ENCODE measurements at regions not wholly inside any gene's neighbourhood (a gene's known extent, or its start where the extent isn't known, plus 50 kb on each side); places are given as distances from the start of the nearest gene placed in this dataset.

DNA sequence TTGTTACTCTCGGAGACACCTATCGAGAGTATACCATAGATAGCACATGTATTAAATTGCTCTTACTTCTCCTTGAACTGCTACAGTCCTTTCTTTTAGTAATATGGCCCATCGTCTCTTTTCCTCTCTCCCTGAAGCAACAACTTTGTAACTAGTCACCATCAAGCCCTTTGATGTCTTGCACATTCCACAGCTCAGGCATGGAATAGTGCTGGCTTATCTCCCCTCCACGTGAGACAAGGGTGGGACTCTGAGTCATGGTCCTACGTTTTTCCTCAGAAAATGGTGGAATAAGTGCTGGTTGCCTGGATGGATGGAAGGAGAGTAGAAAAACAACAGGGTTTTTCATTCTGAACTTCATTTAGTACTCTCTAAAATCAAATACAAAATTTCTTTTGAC is 163.3 kb upstream of the MBNL1 start:
- Histone ChIP-seq H3K4me3 (ENCODE audit: insufficient read length, low read depth) (no peak overlapping the region), H3K4me1 (ENCODE audit: insufficient read depth, insufficient read length) (no peaks in the 10 kb centered on the region), H3K9me3 (ENCODE audit: insufficient read depth, low read length) (no peaks in the 10 kb centered on the region), H3K9ac (ENCODE audit: insufficient read length, low read depth) (no peak overlapping the region), H3K36me3 (ENCODE audit: insufficient read depth, insufficient read length, low read length) (no peaks in the 10 kb centered on the region), H3K27me3 (ENCODE audit: insufficient read depth, insufficient read length) (no peaks in the 10 kb centered on the region)
- DNase-seq (ENCODE audit: low read depth, low spot score) = no peak
- TF ChIP-seq SUZ12 (IDR thresholded peaks at IDR 0.05; ENCODE audit: extremely low read depth, insufficient read depth, insufficient read length) (no peak), ZNF274 (IDR thresholded peaks at IDR 0.05; ENCODE audit: low read depth, low read length) (no peak), YY1 (IDR thresholded peaks at IDR 0.05; ENCODE audit: insufficient read depth, insufficient read length) (no peak)

DNA sequence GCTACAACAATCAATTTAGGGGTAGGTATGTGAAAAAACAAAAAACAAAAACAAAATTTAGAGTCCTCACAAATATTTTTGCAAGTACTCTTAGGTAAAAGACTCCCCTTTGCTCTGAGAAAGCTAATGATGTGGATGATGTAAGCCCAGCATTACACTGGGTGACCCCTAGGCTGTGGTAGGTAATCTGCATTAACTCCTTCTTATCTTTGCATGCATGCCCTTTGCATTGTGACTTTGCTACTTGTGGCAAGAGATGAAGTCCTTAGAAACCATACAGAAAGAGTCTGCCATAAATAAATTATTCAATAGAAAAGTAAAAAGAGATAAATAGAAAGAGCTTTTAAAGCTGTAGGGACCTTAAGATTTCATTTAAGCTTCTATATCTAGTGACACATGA is 159.7 kb upstream of the MBNL1 start:
- Histone ChIP-seq H3K9ac (ENCODE audit: insufficient read length, low read depth) (no peak overlapping the region), H3K4me3 (ENCODE audit: insufficient read length, low read depth) (no peak overlapping the region)

GRCh38 chr3:152113413-152113812 is 155.3 kb upstream of the MBNL1 start:
- no peak overlapping the region for H3K9ac ChIP-seq (ENCODE audit: insufficient read length, low read depth)
- no peaks in the 10 kb centered on the region for H3K9me3 ChIP-seq (ENCODE audit: insufficient read depth, low read length)
- H3K36me3 ChIP-seq (ENCODE audit: insufficient read depth, insufficient read length, low read length) = no peaks in the 10 kb centered on the region
- H3K4me3 ChIP-seq (ENCODE audit: insufficient read length, low read depth) = no peak overlapping the region
- no peak for TF ChIP-seq SUZ12 (IDR thresholded peaks at IDR 0.05; ENCODE audit: extremely low read depth, insufficient read depth, insufficient read length)
- no peak for TF ChIP-seq ZNF274 (IDR thresholded peaks at IDR 0.05; ENCODE audit: low read depth, low read length)
- no peak for TF ChIP-seq YY1 (IDR thresholded peaks at IDR 0.05; ENCODE audit: insufficient read depth, insufficient read length)
- no peak for DNase-seq (ENCODE audit: low read depth, low spot score)
- H3K27me3 ChIP-seq (ENCODE audit: insufficient read depth, insufficient read length) = no peaks in the 10 kb centered on the region
- H3K4me1 ChIP-seq (ENCODE audit: insufficient read depth, insufficient read length) = no peaks in the 10 kb centered on the region

More for the DNA sequence above, 159.7 kb upstream of the MBNL1 start:
- no peaks in the 10 kb centered on the region for H3K9me3 ChIP-seq (ENCODE audit: insufficient read depth, low read length)
- no peaks in the 10 kb centered on the region for H3K36me3 ChIP-seq (ENCODE audit: insufficient read depth, insufficient read length, low read length)
- DNase-seq (ENCODE audit: low read depth, low spot score) = no peak
- no peaks in the 10 kb centered on the region for H3K4me1 ChIP-seq (ENCODE audit: insufficient read depth, insufficient read length)
- no peaks in the 10 kb centered on the region for H3K27me3 ChIP-seq (ENCODE audit: insufficient read depth, insufficient read length)
- TF ChIP-seq ZNF274 (IDR thresholded peaks at IDR 0.05; ENCODE audit: low read depth, low read length) = no peak
- no peak for TF ChIP-seq SUZ12 (IDR thresholded peaks at IDR 0.05; ENCODE audit: extremely low read depth, insufficient read depth, insufficient read length)
- TF ChIP-seq YY1 (IDR thresholded peaks at IDR 0.05; ENCODE audit: insufficient read depth, insufficient read length) = no peak

DNA sequence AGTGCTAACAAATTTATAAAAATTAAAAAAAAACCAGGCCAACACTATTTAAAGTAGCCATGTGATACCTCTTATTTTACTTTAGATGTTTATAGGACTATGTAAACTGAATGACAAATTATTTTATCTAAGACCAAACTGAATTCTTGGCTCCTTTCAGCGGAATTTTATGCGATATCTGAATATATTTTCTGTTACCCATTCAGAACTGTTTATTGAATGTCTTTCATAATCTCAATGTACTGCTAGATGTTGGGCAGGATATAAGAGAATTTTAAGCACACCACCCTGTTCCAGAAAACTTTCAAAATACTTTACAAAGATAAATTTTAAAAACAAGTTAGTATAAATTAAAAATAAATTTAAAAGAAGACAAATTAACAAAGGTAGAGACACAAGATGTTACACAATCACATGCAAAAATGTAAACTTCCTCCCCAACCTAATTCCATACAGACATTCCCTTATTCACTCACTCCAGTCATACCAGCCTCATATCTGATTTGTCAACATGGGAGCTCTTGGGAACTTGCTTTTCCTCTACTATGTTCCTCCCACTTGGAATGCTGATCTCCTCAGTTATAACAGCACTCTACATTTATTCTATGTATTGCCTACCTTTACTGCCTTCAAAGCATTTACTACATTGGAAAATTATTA is 154.6 kb upstream of the MBNL1 start:
- H3K36me3 ChIP-seq (ENCODE audit: insufficient read depth, insufficient read length, low read length) = no peaks in the 10 kb centered on the region
- no peak overlapping the region for H3K4me3 ChIP-seq (ENCODE audit: insufficient read length, low read depth)
- no peak for TF ChIP-seq ZNF274 (IDR thresholded peaks at IDR 0.05; ENCODE audit: low read depth, low read length)
- no peak for TF ChIP-seq SUZ12 (IDR thresholded peaks at IDR 0.05; ENCODE audit: extremely low read depth, insufficient read depth, insufficient read length)
- no peaks in the 10 kb centered on the region for H3K27me3 ChIP-seq (ENCODE audit: insufficient read depth, insufficient read length)
- no peaks in the 10 kb centered on the region for H3K4me1 ChIP-seq (ENCODE audit: insufficient read depth, insufficient read length)
- DNase-seq (ENCODE audit: low read depth, low spot score) = no peak
- H3K9me3 ChIP-seq (ENCODE audit: insufficient read depth, low read length) = no peaks in the 10 kb centered on the region
- H3K9ac ChIP-seq (ENCODE audit: insufficient read length, low read depth) = no peak overlapping the region

GRCh38 chr3:152120601-152121269 is 148.0 kb upstream of the MBNL1 start:
- no peaks in the 10 kb centered on the region for H3K36me3 ChIP-seq (ENCODE audit: insufficient read depth, insufficient read length, low read length)
- no peak overlapping the region for H3K4me3 ChIP-seq (ENCODE audit: insufficient read length, low read depth)
- H3K4me1 ChIP-seq (ENCODE audit: insufficient read depth, insufficient read length) = no peaks in the 10 kb centered on the region
- no peaks in the 10 kb centered on the region for H3K9me3 ChIP-seq (ENCODE audit: insufficient read depth, low read length)
- H3K9ac ChIP-seq (ENCODE audit: insufficient read length, low read depth) = no peak overlapping the region
- no peaks in the 10 kb centered on the region for H3K27me3 ChIP-seq (ENCODE audit: insufficient read depth, insufficient read length)
- DNase-seq (ENCODE audit: low read depth, low spot score) = no peak
- TF ChIP-seq ZNF274 (IDR thresholded peaks at IDR 0.05; ENCODE audit: low read depth, low read length) (no peak), SUZ12 (IDR thresholded peaks at IDR 0.05; ENCODE audit: extremely low read depth, insufficient read depth, insufficient read length) (no peak), YY1 (IDR thresholded peaks at IDR 0.05; ENCODE audit: insufficient read depth, insufficient read length) (no peak)

GRCh38 chr3:152121270-152121636 is 147.5 kb upstream of the MBNL1 start:
- Histone ChIP-seq H3K9ac (ENCODE audit: insufficient read length, low read depth) (no peak overlapping the region), H3K27me3 (ENCODE audit: insufficient read depth, insufficient read length) (no peaks in the 10 kb centered on the region), H3K4me1 (ENCODE audit: insufficient read depth, insufficient read length) (no peaks in the 10 kb centered on the region), H3K36me3 (ENCODE audit: insufficient read depth, insufficient read length, low read length) (no peaks in the 10 kb centered on the region), H3K9me3 (ENCODE audit: insufficient read depth, low read length) (no peaks in the 10 kb centered on the region), H3K4me3 (ENCODE audit: insufficient read length, low read depth) (no peak overlapping the region)
- no peak for TF ChIP-seq YY1 (IDR thresholded peaks at IDR 0.05; ENCODE audit: insufficient read depth, insufficient read length)
- TF ChIP-seq SUZ12 (IDR thresholded peaks at IDR 0.05; ENCODE audit: extremely low read depth, insufficient read depth, insufficient read length) = no peak
- TF ChIP-seq ZNF274 (IDR thresholded peaks at IDR 0.05; ENCODE audit: low read depth, low read length) = no peak
- DNase-seq (ENCODE audit: low read depth, low spot score) = no peak

DNA sequence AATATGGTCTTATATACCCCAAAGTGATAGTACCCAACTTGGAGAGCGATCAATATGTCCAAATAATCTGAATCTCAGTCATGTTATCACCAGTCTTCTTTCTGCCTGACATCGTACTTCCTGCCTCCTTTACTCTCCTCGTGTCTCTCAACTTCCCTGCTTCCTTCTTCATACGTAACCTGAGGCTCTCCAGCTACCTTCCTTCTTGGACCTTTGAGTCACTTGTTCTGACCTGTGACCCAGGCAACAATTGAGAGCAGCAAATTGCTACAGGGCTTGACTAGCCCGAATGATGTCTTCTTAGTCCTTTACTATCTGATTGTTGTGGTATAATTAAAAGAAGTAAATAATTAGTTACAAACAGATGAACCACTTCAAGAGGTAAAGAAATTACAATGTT is 145.9 kb upstream of the MBNL1 start:
- Histone ChIP-seq H3K9ac (ENCODE audit: insufficient read length, low read depth) (no peak overlapping the region), H3K27me3 (ENCODE audit: insufficient read depth, insufficient read length) (no peaks in the 10 kb centered on the region), H3K36me3 (ENCODE audit: insufficient read depth, insufficient read length, low read length) (no peaks in the 10 kb centered on the region), H3K4me3 (ENCODE audit: insufficient read length, low read depth) (no peak overlapping the region), H3K9me3 (ENCODE audit: insufficient read depth, low read length) (no peaks in the 10 kb centered on the region), H3K4me1 (ENCODE audit: insufficient read depth, insufficient read length) (no peaks in the 10 kb centered on the region)
- no peak for DNase-seq (ENCODE audit: low read depth, low spot score)
- no peak for TF ChIP-seq ZNF274 (IDR thresholded peaks at IDR 0.05; ENCODE audit: low read depth, low read length)
- no peak for TF ChIP-seq SUZ12 (IDR thresholded peaks at IDR 0.05; ENCODE audit: extremely low read depth, insufficient read depth, insufficient read length)
- no peak for TF ChIP-seq YY1 (IDR thresholded peaks at IDR 0.05; ENCODE audit: insufficient read depth, insufficient read length)

Data from NT2/D1 (cell line).